Stimulated activated CD8-positive, alpha-beta memory T cell treated with anti-CD3 and anti-CD28 coated beads, Interleukin-7, amount 100 ng/mL, for 1 hour (primary cell): ENCODE measurements at regions not wholly inside any gene's neighbourhood (a gene's known extent, or its start where the extent isn't known, plus 50 kb on each side); places are given as distances from the start of the nearest gene placed in this dataset.

Experiments used
- DNase-seq, 2 donors: peaks; one replicate each; pipeline ENCODE4 v3.0.0-alpha.2; 2020; ENCODE audit warnings: low read depth in 2 of 2

DNA sequence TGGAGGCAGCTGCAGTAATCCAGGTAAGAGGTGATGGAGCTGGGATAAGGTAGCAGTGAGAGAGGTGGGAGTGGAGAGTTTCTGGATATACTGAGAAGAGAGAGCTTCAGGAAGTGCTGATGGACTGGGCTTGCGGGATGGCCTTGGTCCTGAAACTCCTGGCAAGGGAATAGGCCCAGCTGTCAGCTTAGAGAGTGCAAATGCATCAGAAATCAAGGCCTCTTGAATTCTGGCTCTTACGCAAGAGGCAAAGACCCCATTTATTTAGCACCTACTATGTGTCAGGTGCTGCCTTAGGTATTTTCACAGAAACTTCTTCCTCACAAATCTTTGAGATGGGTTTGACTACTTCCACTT lies 227.2 kb upstream of the MAP3K1 start:
- no peak for DNase-seq

DNA sequence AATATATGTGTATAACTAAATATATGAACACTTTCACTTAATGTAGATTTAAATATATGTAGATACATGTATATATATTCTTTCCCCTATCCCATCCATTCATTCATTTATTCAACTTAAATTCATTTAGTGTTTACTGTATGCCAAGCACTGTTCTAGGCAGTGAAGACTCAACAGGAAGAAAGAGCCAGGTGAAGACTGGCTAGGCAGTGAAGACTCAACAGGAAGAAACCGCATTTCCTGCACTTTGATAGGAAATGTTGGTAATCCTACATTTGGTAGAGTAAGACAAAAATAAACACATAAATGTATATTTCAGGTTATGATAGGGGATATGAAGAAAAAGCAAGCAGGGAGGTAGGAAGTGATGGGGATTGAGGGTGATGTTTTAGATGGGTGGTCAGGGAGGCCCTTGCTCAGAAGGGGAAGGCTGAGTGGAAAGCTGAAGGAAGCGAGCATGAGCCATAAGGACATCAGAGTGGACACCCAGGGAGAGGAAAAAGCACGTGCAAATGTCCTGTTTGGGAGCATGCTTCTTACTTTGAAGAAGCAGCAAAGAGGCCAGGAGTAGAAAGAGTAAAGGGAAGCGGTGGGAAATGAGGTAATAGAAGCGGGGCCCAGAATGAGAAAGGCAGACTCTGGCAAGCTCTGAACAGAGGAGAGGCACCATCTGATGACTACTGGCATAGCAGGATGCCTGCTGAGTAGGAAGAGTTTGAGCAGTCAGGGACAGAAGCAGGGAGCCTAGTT lies 227.8 kb upstream of the MAP3K1 start:
- no peak for DNase-seq

DNA sequence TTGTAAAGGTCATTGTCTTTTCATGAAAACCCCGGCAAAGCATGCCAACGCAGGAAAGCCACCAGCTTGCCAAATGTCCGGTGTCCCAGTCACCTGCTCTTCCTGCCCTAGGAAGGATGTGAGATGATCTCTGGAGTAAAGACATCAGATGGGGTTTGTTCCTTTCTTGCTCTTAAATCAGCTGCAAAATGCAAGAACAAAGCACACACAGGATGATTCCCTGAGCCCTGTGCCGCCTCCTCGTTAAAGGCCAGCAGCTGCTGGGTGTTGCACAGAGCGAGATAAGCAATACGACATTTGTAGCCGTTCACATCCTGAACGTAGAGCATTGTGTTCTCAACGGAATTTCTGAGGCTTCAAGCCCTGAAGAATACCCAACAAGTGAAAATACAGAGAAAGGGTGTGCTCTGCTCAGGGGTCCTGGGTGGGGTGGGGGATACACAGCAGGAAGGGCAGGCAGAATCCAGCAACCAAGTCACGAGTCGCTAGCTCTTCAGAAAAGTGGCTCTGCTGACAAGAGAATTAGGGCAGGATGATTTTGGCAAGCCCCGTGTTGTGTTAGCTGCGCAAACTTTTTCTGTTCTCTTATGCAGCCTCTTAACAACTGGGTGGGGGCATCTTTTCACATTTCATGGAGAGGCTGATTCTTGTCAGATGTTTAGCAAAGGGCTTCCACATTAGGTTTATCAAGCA lies 229.2 kb upstream of the MAP3K1 start:
- DNase-seq: no peak

DNA sequence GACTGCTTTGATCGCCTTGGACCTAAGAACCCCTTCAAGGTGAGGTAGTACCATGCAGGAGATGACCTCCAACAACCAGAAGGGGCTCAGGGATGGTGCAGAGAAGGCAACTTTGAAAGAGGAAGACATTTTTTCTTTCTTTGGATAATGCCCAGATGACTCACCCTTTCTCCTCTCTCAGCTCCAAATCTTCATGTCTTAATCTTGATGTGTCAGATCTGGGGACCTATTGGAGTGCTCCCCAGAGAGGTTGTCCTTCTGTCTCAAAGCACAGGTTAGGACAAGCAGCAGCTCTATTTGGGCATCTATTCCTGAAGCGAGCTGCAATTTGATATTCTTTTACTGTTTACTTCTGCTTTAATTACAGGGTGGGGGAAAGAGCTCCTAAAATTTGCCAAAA lies 229.9 kb upstream of the MAP3K1 start:
- no peak for DNase-seq

DNA sequence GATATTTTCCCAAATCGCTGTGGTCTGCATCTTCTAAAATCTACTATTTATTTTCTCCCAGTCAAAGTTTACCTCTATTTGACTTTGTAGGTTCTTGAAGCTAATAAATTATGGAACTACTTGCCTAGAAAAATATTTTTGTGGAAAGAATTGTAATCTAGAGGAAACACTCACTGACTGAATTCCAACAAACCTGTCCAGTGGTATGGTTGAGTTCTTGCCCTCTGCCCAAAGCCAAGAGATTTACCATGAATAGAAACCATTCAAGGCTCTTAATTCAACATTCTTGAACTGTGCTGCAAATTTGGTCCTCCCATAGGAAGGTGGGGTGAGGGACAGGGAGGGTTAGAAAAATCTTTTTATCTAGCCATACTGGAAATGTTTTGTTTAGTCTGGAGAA lies 233.9 kb upstream of the MAP3K1 start:
- no peak for DNase-seq

DNA sequence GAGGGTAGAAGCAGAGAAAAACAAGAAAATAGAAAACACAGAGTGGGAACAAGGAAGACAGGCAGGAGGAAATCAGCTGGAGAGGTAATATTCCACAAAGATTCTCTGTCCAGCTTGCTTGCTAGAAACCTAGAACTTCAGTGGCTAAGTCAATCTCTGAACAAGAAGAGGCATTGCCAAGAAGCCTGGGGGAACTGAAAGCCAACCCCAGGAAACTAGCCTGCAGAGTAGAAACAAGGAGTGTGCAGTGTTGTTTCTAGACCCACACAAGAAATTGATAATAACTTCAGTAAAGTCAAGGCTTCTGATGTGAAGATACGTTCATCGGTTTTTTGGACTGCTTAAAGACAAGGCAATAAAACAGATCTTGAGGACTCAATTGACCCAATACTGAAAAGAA lies 234.5 kb upstream of the MAP3K1 start:
- no peak for DNase-seq

DNA sequence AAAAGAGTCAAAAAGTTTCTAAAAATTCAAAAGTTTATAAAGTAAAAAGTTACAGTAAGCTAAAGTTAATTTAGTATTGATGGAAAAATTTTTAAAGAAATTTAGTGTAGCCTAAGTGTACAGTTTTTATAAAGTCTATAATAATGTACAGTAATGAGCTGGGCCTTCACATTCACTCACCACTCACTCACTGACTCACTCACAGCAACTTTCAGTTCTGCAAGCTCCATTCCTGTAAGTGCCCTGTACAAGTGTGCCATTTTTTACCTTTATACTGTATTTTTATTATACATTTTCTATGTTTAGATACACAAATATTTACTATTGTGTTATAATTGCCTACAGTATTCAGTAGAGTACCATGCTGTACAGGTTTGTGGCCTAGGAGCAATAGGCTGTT lies 239.5 kb upstream of the MAP3K1 start:
- DNase-seq: no peak

DNA sequence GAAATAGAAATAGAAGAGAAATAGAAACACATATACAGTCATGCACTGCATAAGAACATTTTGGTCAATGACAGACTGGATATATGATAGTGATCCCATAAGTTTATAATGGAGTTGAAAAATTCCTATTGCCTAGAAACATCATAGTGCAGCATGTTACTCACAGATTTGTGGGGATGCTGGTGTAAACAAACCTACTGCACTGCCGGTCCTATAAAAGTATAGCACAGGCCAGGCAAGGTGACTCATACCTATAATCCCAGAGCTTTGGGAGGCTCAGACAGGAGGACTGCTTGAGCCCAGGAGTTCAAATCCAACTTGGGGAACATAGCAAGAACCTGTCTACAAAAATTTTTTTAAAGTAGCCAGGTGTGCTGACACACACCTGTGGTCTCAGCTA lies 240.6 kb upstream of the MAP3K1 start:
- DNase-seq: no peak

DNA sequence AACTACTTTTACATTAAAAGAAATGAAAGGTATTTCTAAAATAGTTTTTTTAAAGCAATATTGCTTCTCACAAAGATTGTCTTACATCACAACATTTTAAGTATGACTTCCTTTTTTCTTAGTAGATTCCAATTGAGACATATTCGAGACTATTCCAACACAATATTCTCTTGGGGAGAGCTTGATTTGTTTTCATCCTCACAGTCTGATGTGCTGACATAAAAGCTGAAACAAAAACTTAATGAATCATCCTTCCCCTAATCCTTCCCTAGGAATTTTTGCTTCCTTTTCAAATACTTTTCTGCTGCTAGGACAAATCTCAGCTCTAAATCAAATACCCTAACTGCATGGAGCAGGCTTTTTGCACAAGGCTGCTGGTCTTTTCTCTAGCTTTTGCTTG lies 245.8 kb upstream of the MAP3K1 start:
- DNase-seq: no peak

DNA sequence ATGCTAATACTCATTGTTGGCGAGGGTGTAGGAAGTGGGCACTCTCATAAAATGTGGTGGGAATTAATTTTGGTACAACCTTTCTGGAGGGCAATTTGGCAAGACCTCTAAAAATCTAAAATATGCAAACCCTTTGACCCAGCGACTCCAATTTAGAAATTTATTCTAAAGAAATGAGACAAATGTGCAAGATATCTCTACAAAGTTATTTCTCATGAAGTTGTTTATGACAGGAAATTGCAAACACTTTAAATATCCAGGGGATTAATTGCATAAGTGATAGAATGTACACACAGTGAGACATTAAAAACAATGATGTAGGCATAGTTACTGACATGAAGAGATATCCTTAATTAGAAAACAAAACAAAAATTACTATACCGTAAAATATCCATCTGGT lies 246.3 kb upstream of the MAP3K1 start:
- DNase-seq: no peak

DNA sequence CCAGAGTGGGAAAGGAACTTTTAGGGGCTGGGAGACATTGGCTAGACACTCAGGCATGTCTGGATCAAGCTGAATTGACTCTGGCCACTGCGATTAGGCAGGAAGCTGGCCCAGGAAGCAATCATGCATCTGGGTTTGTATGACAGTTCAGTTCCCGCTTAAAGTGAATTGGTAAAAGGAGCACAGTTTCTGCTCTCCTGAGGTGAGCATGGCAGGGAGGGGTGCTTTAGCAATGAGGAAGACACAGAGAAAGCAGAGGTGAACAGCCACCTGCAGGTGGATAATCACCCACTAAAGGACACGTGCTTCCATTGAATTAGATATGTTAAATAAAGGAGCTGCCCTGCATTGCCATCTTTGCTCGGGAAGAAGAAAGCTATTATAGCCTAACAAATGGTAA lies 248.1 kb upstream of the MAP3K1 start:
- DNase-seq: no peak

DNA sequence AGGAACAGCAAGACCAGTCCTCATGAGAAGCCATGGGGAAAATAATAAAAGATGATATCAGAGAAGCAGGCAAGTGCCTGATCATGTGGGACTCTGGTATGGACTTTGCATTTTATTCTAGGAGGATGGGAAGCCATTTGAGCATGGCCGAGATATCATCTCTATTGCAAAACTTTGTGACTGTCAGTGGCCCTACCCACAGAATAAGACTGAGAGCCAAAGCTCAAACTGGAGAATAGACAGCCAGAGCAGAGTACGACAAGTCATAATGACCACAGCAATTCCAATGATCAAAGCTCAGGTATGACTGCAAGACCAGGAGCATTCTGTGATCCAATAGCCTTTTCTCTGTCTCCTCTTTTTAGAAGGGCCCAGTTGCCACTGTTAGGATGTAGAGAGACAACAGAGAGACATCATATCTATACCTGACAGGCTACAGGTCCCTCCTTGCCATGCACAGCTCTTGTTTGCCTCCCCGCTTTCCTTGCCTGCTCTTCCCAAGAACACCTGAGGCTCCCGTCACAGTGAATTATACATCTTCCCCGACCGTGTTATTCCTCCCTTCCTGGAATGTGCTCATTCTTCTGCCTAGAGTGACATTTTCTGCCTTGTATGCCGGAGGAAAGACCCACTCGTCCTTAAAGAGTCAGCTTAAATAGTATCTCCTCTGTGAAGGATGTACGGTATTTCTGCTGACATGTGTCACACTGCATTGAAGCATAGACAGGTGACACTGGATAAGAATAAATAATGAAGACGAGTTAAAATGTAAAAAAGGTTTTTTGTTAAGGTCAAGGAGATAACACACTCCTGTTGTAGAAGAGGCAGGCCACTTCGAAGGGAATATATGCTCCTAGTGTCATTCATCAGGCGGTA lies 248.7 kb upstream of the MAP3K1 start:
- DNase-seq: no peak

DNA sequence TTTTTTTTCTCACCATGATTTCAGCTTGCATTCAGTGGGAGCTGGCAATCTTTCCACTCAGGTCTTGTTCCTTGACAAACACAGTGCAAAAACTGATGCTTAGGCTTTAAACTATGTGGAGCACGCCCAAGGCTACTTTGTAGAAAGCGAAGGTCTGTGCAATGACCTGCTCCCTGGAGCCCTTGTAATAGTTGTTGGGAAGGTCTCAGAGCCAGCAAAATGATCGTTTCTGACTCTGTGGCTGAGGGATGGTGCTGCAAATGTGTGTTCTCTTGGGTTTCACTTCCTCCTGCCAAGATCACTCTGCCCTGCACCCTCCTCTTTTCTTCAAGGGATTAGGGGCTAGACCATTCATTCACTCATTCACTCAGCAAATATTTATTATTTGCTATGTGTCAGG lies 249.7 kb upstream of the MAP3K1 start:
- no peak for DNase-seq

DNA sequence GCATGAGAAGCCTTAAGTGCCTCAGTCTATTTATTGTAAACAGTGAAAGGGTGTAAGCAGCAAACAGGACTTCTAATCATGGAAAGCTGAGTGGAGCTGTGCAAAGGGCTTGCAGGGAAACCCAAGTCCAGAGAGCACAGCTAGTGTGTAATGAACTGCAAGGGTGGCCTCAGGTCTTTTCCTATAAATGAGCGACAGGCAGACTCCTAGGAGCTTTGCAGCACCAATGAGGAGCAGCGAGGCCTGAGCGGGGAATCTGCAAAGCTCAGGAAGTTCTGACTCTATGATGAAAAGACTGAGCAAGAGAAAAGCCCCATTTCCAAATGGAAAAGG lies 250.1 kb upstream of the MAP3K1 start:
- DNase-seq: no peak

DNA sequence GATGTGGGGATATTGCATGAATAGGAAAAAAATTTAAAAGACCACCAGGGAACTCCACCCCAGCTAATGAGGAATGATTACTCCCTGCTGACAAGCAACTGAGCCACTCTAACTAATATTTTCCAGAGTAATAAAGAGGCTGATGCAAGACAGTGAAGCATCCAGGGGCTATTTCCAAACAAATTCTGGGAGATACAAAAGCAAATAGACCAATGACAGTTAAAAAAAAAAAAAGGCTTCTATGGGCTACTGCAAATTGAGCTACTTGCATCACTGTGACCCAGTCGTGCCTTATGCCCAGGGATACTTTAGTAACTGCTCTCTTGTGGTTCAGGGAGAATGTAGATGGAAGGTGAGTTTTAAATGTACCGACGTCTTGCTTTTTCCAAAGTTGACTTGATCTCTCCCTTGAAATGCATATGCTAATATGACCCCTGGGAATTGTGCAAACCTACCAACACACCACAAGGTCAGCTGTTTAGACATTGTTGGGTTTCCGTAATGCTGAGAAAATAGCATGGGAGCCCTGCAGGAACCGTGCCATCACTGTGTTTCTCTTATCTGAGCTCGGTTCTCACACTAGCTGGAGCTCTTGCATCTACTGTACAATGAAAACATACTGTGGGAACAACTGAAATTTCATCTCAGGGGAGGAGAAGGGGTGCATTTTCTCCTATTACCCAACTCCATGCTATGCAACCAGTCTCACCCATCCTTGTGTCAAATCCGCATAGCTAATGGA lies 250.6 kb upstream of the MAP3K1 start:
- DNase-seq: no peak

DNA sequence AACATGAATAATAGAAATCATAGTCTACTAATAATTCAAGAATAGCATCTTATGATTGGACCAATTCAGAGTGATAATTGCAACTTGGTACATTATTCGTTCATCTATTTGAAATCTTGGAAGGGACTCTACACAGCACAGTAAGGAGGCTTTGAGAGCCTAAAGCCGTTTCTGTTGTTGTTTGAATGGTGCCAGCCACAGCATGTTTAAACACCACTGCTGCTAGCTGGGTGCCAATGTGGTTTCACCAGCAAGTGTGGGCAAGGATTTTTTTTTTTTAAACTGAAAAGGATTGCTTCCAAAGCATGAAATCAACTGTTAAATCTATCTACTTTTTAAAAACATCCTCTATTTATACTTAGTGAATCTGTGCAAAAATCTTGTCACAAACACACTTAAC lies 253.9 kb upstream of the MAP3K1 start:
- DNase-seq: no peak

DNA sequence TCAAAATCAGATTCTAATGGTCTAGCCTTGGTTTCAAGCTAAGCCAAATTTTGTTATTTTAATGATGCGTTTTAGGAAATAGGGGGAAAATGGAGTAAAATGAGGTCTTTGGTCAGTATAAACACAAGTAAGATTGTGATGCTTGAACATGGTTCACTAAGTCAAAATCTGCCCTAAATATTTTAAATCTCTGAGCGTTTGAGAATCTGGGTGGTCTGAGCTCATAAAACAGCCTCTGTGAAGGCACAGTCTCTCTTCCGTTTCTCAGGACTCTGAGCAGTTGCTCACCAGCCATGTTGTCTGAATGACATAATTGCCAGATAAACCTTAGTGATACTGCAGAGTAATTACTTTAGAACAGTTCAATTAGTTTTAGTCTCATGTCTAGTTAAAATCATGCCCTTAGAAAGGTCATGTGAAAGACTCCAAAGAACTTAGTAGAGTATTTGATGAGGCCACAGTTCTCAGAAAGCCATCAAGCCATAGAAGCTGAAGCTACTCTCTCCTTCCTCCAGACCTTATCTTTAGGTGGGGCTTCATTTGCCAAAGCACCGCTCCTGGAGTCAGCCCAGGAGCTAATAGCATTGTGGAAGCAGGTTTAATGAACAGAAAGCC lies 257.1 kb upstream of the MAP3K1 start:
- no peak for DNase-seq

DNA sequence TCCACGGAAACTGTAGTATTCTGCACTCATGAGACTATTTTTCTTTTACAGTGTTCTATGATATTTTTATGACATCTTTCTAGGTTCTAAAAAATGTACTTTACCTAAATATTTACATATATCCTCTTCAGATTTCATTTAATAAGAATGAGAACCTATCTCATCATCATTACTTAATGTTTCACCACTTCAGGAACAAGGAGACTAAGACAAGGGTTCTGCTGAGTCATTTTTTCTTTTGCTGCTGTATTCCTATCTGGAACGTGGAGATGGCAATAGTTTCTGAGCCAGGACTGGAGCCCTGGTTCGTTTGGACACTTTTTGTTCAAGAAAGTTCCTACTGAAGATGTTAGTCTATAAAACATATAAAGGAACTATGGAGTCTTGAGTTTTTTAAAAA lies 258.2 kb upstream of the MAP3K1 start:
- no peak for DNase-seq

DNA sequence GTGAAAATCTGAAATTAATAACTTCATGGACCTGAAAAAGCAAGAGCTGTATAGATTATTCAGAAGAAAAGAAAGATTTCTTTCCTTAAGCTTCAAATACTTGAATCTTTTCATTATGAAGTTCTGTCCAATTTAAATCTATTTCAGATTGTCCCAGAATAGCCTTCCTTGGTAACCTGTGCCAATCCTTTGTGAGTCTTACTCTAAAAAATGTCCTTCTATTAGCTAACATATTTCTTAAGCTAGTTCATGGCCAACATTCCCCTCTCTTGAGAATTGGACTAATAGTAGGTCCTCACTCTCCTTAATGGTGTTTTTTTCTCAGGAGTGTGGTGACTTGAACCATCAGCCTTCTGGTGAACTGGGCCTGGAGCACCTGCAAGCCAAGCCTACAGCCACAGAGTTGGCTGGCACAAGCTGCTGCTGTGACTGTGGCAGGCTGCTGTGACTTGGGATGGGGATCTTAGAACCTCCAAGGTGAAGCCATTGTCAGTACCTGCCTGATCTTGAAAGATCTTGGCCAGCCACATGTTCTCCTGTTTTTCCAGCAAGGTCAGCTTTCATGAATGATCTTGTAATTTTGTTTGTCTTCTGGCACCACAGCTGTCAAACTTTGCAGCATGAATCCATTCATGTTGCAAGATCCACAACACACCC lies 262.6 kb upstream of the MAP3K1 start:
- no peak for DNase-seq

DNA sequence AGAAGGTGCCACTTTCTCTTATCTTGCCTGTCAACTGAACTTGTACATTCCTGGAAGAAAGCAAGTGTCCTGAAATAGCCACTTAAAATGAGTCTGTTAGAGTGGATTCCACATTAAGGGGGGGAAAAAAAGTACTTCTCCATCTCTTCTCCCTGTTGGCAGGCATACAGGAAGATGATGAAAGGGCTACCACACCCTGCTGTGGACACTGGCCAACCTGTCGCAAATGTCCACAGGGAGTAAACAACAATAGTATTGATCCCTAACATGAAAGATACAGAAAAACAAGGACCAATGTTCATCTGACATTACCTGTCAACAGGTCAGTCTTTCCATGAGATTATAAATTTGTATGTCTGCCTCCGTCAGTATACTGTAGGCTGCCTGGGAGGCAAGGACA lies 265.1 kb upstream of the MAP3K1 start:
- no peak for DNase-seq
